OCI-M1 (cell line): ENCODE measurements at regions not wholly inside any gene's neighbourhood (a gene's known extent, or its start where the extent isn't known, plus 50 kb on each side); places are given as distances from the start of the nearest gene placed in this dataset.
"Not testable (repeated sequence)": the region's sequence is repeated elsewhere in the genome, so short reads cannot be mapped to it uniquely, and the experiment has no call there.

Experiments
- DNase-seq: peaks from one replicate; lab custom pipeline; 2025; lab: John Stamatoyannopoulos, UW

- no peak for DNase-seq
These were observed 73.8 kb downstream of the DIO3 start for GRCh38 chr14:101634850-101635748.

- no peak for DNase-seq
These were observed 74.7 kb downstream of the DIO3 start for GRCh38 chr14:101635749-101636560.

GRCh38 chr14:101639241-101639833 is 78.0 kb downstream of the DIO3 start:
- DNase-seq = no peak

GRCh38 chr14:101643651-101644050 is 82.4 kb downstream of the DIO3 start:
- no peak for DNase-seq

GRCh38 chr14:101654051-101654450 is 92.8 kb downstream of the DIO3 start:
- DNase-seq = no peak

- no peak for DNase-seq
These were observed 96.1 kb downstream of the DIO3 start for GRCh38 chr14:101657372-101657771.

- DNase-seq = peak; percentile 55
These were observed 95.9 kb upstream of the PPP2R5C start for GRCh38 chr14:101665478-101666078.

GRCh38 chr14:101666264-101666663 is 95.2 kb upstream of the PPP2R5C start:
- no peak for DNase-seq

GRCh38 chr14:101669629-101670028 is 91.9 kb upstream of the PPP2R5C start:
- no peak for DNase-seq

- no peak for DNase-seq
These were observed 87.6 kb upstream of the PPP2R5C start for GRCh38 chr14:101673873-101674272.

- not testable (repeated sequence) for DNase-seq
These were observed 85.7 kb upstream of the PPP2R5C start for GRCh38 chr14:101675835-101676234.

GRCh38 chr14:101677912-101678327 is 83.6 kb upstream of the PPP2R5C start:
- DNase-seq = not testable (repeated sequence)

- DNase-seq = no peak
These were observed 79.7 kb upstream of the PPP2R5C start for GRCh38 chr14:101681795-101682194.

GRCh38 chr14:101683365-101683764 is 78.1 kb upstream of the PPP2R5C start:
- DNase-seq = no peak

- peak; percentile 28 for DNase-seq
These were observed 73.6 kb upstream of the PPP2R5C start for GRCh38 chr14:101687756-101688546.

GRCh38 chr14:101689039-101689501 is 72.4 kb upstream of the PPP2R5C start:
- DNase-seq = no peak

GRCh38 chr14:101689966-101690365 is 71.5 kb upstream of the PPP2R5C start:
- DNase-seq = not testable (repeated sequence)

- no peak for DNase-seq
These were observed 65.8 kb upstream of the PPP2R5C start for GRCh38 chr14:101695659-101696058.

- DNase-seq = no peak
These were observed 57.4 kb upstream of the PPP2R5C start for GRCh38 chr14:101704140-101704539.

- DNase-seq = no peak
These were observed 55.6 kb upstream of the PPP2R5C start for GRCh38 chr14:101705733-101706508.
